Activated CD4-positive, alpha-beta T cell treated with anti-CD3 and anti-CD28 coated beads, Interleukin-2, amount 10 ng/mL, durations not matched to agents 24 days and 14 days (primary cell): ENCODE measurements at regions not wholly inside any gene's neighbourhood (a gene's known extent, or its start where the extent isn't known, plus 50 kb on each side); places are given as distances from the start of the nearest gene placed in this dataset.
"Not testable (repeated sequence)": the region's sequence is repeated elsewhere in the genome, so short reads cannot be mapped to it uniquely, and the experiment has no call there.

Experiments used
- DNase-seq: peaks from one replicate; pipeline ENCODE4 v3.0.0; 2022
- H3K27ac Mint-ChIP-seq: one replicate; pipeline ENCODE4 v1.8.0; 2022; ENCODE audit warnings: mild to moderate bottlenecking, mixed read lengths
- H3K27me3 Mint-ChIP-seq: one replicate; pipeline ENCODE4 v1.8.0; 2022; ENCODE audit warnings: mixed read lengths
- H3K36me3 Mint-ChIP-seq: one replicate; pipeline ENCODE4 v1.8.0; 2022; ENCODE audit warnings: low read depth, mild to moderate bottlenecking, mixed read lengths
- H3K4me1 Mint-ChIP-seq: one replicate; pipeline ENCODE4 v1.8.0; 2021; ENCODE audit warnings: mixed read lengths
- H3K4me3 Mint-ChIP-seq: one replicate; pipeline ENCODE4 v1.8.0; 2022; ENCODE audit warnings: mild to moderate bottlenecking, moderate library complexity, mixed read lengths
- H3K9me3 Mint-ChIP-seq: one replicate; pipeline ENCODE4 v1.8.0; 2021; ENCODE audit warnings: mixed read lengths
- intact Hi-C: fragments of 100-400 bp; cut with micrococcal nuclease; formaldehyde crosslinking; loops from one replicate; pipeline ENCODE4 v1.15.1; 2023

GRCh38 chr5:136840601-136841000 is 475.3 kb upstream of the TRPC7 start:
- intact Hi-C loops: no loop called here
- no peaks in the 10 kb centered on the region for H3K27me3 Mint-ChIP-seq
- H3K4me3 Mint-ChIP-seq: no peak overlapping the region
- no peaks in the 10 kb centered on the region for H3K36me3 Mint-ChIP-seq
- DNase-seq: no peak
- no peaks in the 10 kb centered on the region for H3K4me1 Mint-ChIP-seq
- H3K9me3 Mint-ChIP-seq: no peaks in the 10 kb centered on the region
- H3K27ac Mint-ChIP-seq: no peak overlapping the region

DNA sequence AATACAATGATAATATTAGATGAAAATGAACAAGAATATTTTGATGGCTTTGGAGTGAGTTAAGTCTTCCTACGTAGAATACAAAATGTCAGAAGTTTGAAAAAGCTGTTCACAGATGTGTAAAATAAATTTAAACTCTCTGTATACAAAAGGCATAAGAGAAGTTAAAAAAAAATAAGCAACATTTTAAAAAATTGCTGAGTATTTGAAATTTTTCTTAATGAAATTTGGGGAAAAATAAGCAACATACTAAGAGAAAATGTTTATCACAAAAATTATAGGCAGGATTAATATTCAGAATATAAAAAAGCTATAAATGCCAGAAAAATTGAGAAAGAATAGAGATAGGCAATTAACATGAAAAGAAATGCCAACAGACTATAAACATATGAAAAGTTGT is 470.7 kb upstream of the TRPC7 start:
- no peaks in the 10 kb centered on the region for H3K9me3 Mint-ChIP-seq
- intact Hi-C loops: no loop called here
- no peak overlapping the region for H3K27ac Mint-ChIP-seq
- no peak for DNase-seq
- no peak overlapping the region for H3K4me3 Mint-ChIP-seq
- H3K36me3 Mint-ChIP-seq: no peaks in the 10 kb centered on the region
- no peaks in the 10 kb centered on the region for H3K4me1 Mint-ChIP-seq
- no peaks in the 10 kb centered on the region for H3K27me3 Mint-ChIP-seq

DNA sequence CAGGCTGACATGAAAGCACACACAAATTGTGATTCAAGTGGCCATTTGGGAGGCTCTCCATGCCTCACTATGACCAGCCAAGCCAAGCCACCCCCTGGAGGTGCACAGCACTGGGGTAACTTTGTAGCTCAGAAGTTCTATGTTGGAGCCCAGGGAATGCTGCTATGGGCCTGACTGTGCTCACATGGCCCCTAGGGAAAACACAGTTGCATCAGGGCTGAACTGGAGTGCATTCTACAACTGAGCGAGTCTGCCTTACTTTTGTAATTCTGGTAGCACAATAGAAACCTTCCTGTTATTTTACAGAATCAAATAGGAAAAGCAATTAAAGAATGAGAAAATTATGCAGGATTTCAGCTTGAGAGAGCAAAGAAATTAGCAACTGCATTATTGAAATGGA is 455.5 kb upstream of the TRPC7 start:
- no peaks in the 10 kb centered on the region for H3K27me3 Mint-ChIP-seq
- intact Hi-C loops: no loop called here
- H3K9me3 Mint-ChIP-seq: no peaks in the 10 kb centered on the region
- H3K36me3 Mint-ChIP-seq: no peaks in the 10 kb centered on the region
- H3K27ac Mint-ChIP-seq: no peak overlapping the region
- DNase-seq: no peak
- H3K4me1 Mint-ChIP-seq: no peaks in the 10 kb centered on the region
- H3K4me3 Mint-ChIP-seq: no peak overlapping the region

GRCh38 chr5:136819526-136820302 is 454.4 kb upstream of the TRPC7 start:
- H3K9me3 Mint-ChIP-seq: no peaks in the 10 kb centered on the region
- H3K36me3 Mint-ChIP-seq: no peaks in the 10 kb centered on the region
- no peak for DNase-seq
- no peaks in the 10 kb centered on the region for H3K4me1 Mint-ChIP-seq
- no peaks in the 10 kb centered on the region for H3K27me3 Mint-ChIP-seq
- no peak overlapping the region for H3K4me3 Mint-ChIP-seq
- H3K27ac Mint-ChIP-seq: no peak overlapping the region
- intact Hi-C loops: no loop called here

DNA sequence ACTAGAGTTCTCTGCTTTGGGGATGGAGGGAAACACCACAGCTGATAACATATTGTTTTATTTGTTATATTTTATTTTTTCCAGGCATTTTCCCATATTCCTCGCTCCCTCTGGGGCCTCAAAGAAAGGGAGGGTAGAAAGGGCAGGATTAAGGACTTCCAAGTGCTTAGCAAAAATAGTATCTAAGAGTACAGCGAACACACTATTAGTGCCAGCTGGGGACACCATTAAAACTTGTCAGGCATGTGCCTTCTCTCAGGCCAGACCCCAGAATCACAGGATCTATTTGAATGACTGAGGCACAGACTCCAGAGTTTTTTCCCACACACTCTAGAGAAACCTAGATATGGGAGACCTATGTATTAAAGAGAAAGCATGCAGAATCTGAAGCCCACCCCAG is 451.0 kb upstream of the TRPC7 start:
- Mint-ChIP-seq H3K36me3 (no peaks in the 10 kb centered on the region), H3K27ac (no peak overlapping the region), H3K4me1 (no peaks in the 10 kb centered on the region), H3K4me3 (no peak overlapping the region), H3K9me3 (no peaks in the 10 kb centered on the region), H3K27me3 (no peaks in the 10 kb centered on the region)
- intact Hi-C loops: no loop called here
- no peak for DNase-seq

DNA sequence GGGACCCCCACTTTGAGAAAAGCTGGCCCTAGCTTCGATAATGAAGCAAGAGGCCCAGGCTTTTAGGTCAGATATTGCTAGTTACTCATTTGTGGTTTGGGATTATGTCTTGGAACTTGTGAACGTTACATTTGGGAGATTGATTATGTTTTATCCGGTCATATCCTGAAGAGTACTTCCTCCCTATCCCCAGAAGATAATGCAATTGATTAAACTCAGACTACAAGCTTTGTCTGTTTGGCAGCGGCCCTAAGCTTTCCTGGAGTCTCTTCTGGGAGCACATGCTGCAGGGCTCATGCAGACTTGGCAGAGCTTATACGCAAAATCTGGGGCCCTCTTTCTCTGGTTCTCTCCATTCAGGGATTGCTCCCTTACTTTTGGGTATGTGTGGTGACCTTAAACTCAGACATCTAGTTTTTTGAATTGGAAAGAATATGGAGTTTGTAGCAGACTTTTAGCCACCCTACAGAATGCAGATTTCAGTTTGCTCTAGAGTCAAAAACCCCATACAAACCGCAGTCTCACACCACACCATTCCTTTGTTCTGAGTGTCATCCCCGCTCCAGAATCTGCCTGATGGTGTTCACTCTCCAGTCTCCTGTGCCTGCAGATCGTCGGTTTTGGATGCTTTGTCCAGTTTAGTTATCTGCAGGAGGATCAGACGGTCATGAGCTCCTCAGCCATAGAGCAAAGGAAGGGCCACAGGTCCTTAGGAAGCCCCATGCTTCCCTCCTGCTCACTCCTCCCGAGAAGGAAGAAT is 449.5 kb upstream of the TRPC7 start:
- intact Hi-C loops: loop anchor here (5.0 kb wide), 1 partner anchor 377 kb away; no protein-coding TSS in a partner anchor
- no peaks in the 10 kb centered on the region for H3K36me3 Mint-ChIP-seq
- no peaks in the 10 kb centered on the region for H3K4me1 Mint-ChIP-seq
- H3K9me3 Mint-ChIP-seq: no peaks in the 10 kb centered on the region
- no peak for DNase-seq
- no peak overlapping the region for H3K4me3 Mint-ChIP-seq
- H3K27me3 Mint-ChIP-seq: no peaks in the 10 kb centered on the region
- H3K27ac Mint-ChIP-seq: no peak overlapping the region

DNA sequence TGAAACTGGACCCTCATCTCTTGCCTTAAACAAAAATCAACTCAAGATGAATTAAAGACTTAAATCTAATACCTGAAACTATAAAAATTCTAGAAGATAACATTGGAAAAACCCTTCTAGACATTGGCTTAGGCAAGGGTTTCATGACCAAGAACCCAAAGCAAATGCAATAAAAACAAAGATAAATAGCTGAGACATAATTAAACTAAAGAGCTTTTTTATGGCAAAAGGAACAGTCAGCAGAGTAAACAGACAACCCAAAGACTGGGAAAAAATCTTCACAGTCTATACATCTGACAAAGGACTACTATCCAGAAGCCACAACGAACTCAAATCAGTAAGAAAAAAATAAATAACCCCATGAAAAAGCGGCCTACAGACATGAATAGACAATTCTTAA is 446.9 kb upstream of the TRPC7 start:
- intact Hi-C loops: loop anchor here (5.0 kb wide), 1 partner anchor 375 kb away; no protein-coding TSS in a partner anchor
- H3K27me3 Mint-ChIP-seq, H3K27ac Mint-ChIP-seq, H3K9me3 Mint-ChIP-seq, H3K4me3 Mint-ChIP-seq, H3K36me3 Mint-ChIP-seq, DNase-seq, H3K4me1 Mint-ChIP-seq: not testable (repeated sequence)

DNA sequence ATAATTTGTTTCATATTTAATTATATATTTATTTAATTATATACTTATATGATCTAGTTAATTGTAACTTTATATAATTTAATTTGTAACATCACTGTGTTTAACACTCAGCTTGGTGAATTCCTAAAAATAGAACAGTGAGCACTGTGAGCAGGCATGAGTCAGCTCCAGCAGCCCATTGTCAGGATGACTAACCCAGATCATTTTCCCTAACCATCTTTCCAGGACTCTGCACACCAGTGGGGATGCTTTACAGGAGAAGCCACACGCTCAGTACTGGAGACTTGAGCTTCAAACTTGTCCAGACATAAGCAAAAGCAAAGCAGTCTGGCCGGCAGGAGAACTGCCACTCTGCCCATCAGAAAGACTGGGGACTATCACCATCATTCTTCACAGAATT is 446.2 kb upstream of the TRPC7 start:
- intact Hi-C loops: loop anchor here (5.0 kb wide), 1 partner anchor 374 kb away; no protein-coding TSS in a partner anchor
- Mint-ChIP-seq H3K27ac (no peak overlapping the region), H3K4me3 (no peak overlapping the region), H3K36me3 (no peaks in the 10 kb centered on the region), H3K4me1 (peaks cover 2% of the 10 kb centered on the region), H3K27me3 (no peaks in the 10 kb centered on the region), H3K9me3 (no peaks in the 10 kb centered on the region)
- DNase-seq: no peak

- H3K27me3 Mint-ChIP-seq: no peaks in the 10 kb centered on the region
- H3K4me3 Mint-ChIP-seq: no peak overlapping the region
- H3K27ac Mint-ChIP-seq: no peak overlapping the region
- no peak for DNase-seq
- H3K36me3 Mint-ChIP-seq: no peaks in the 10 kb centered on the region
- H3K4me1 Mint-ChIP-seq: peaks cover 2% of the 10 kb centered on the region
- no peaks in the 10 kb centered on the region for H3K9me3 Mint-ChIP-seq
- intact Hi-C loops: loop anchor here (5.0 kb wide), 1 partner anchor 374 kb away; no protein-coding TSS in a partner anchor
Measured at GRCh38 chr5:136811086-136811485, 445.7 kb upstream of the TRPC7 start.

- H3K9me3 Mint-ChIP-seq: no peaks in the 10 kb centered on the region
- DNase-seq: no peak
- intact Hi-C loops: loop anchor here (5.0 kb wide), 1 partner anchor 373 kb away; no protein-coding TSS in a partner anchor
- H3K27me3 Mint-ChIP-seq: no peaks in the 10 kb centered on the region
- peaks cover 2% of the 10 kb centered on the region for H3K4me1 Mint-ChIP-seq
- H3K36me3 Mint-ChIP-seq: no peaks in the 10 kb centered on the region
- H3K27ac Mint-ChIP-seq: no peak overlapping the region
- H3K4me3 Mint-ChIP-seq: no peak overlapping the region
Measured at GRCh38 chr5:136810261-136810801, 445.0 kb upstream of the TRPC7 start.

- peaks cover 2% of the 10 kb centered on the region for H3K4me1 Mint-ChIP-seq
- H3K4me3 Mint-ChIP-seq: no peak overlapping the region
- no peak overlapping the region for H3K27ac Mint-ChIP-seq
- H3K9me3 Mint-ChIP-seq: no peaks in the 10 kb centered on the region
- no peak for DNase-seq
- intact Hi-C loops: no loop called here
- no peaks in the 10 kb centered on the region for H3K36me3 Mint-ChIP-seq
- H3K27me3 Mint-ChIP-seq: no peaks in the 10 kb centered on the region
Measured at GRCh38 chr5:136809382-136809781, 444.0 kb upstream of the TRPC7 start.

DNA sequence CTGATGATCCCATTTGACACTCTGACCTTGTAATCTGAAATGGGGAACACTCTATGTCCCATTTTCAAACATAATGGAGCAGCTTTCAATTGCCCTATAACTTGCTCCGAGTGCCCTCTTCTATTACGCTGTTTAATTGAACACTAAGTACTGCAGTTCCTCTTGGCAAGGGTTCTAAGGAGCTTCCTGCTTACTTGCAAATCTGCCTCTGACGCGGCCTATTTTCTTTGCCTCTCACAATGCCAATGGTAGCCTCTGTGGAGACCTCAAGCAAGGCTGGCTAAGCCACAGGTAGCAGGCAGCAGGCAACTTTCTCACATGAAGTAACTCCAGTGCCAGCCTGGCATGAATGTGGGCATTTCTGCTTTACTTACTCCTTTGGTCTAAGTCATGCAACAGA is 443.4 kb upstream of the TRPC7 start:
- peaks cover 2% of the 10 kb centered on the region for H3K4me1 Mint-ChIP-seq
- no peak overlapping the region for H3K27ac Mint-ChIP-seq
- intact Hi-C loops: no loop called here
- DNase-seq: no peak
- H3K4me3 Mint-ChIP-seq: no peak overlapping the region
- no peaks in the 10 kb centered on the region for H3K36me3 Mint-ChIP-seq
- H3K27me3 Mint-ChIP-seq: no peaks in the 10 kb centered on the region
- no peaks in the 10 kb centered on the region for H3K9me3 Mint-ChIP-seq

GRCh38 chr5:136805466-136805865 is 440.1 kb upstream of the TRPC7 start:
- no peak overlapping the region for H3K27ac Mint-ChIP-seq
- H3K36me3 Mint-ChIP-seq: no peaks in the 10 kb centered on the region
- intact Hi-C loops: no loop called here
- DNase-seq: no peak
- H3K4me3 Mint-ChIP-seq: no peak overlapping the region
- H3K9me3 Mint-ChIP-seq: no peaks in the 10 kb centered on the region
- peaks cover 2% of the 10 kb centered on the region for H3K4me1 Mint-ChIP-seq
- no peaks in the 10 kb centered on the region for H3K27me3 Mint-ChIP-seq

DNA sequence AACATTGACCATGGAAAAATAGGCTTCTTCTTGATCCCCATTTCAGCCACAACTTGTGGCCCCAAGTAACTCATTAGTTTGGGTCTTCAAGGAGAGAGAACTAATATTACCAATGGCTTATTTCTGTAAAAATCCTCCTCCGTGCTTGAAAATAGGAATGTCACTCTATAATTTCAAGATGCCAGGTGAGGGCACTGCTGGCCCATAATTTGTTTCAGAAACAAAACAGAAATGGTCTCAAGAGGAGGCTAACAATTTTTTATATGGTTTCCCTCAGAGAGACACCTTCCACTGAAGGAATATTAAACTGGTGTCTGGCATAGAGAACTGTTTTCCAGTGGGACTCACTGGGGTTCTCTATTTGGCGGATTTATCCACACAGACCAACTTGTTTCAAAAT is 437.0 kb upstream of the TRPC7 start:
- no peak overlapping the region for H3K27ac Mint-ChIP-seq
- no peaks in the 10 kb centered on the region for H3K27me3 Mint-ChIP-seq
- no peak overlapping the region for H3K4me3 Mint-ChIP-seq
- intact Hi-C loops: no loop called here
- no peak for DNase-seq
- H3K4me1 Mint-ChIP-seq: no peaks in the 10 kb centered on the region
- H3K36me3 Mint-ChIP-seq: no peaks in the 10 kb centered on the region
- H3K9me3 Mint-ChIP-seq: no peaks in the 10 kb centered on the region
